OCI-LY7 (cell line): ENCODE measurements at regions not wholly inside any gene's neighbourhood (a gene's known extent, or its start where the extent isn't known, plus 50 kb on each side); places are given as distances from the start of the nearest gene placed in this dataset.

Experiments used
- BruUV-seq: library from RNA; stranded (reverse); fragments of 400-500 nt; replicated peaks from 2 replicates; lab custom pipeline; 2021; lab: Mats Ljungman, UMichigan
- CTCF ChIA-PET: fragments of 300-600 bp; sonication (Branson Sonifier 250); formaldehyde crosslinking; loops from one replicate; lab custom pipeline; 2022; ENCODE audit warnings: antibody characterized with exemption; ENCODE audit not compliant: unreplicated experiment; lab: Charles Lee
- POLR2A ChIA-PET: fragments of 300-600 bp; sonication (Branson Sonifier 250); formaldehyde crosslinking; loops from one replicate; lab custom pipeline; 2022; ENCODE audit warnings: antibody characterized with exemption; lab: Charles Lee
- DNase-seq: peaks from one replicate; pipeline ENCODE4 v3.0.0-alpha.2; 2015; ENCODE audit warnings: low spot score
- H2AFZ ChIP-seq: fragments of 200-600 bp; sonication (generic), shearing (Covaris generic); 2 replicates; pipeline ENCODE4 v1.6.1; 2014; ENCODE audit warnings: mild to moderate bottlenecking, antibody characterized with exemption, low read length, moderate library complexity
- H3K27ac ChIP-seq: fragments of 200-600 bp; sonication (generic); 2 replicates; pipeline ENCODE4 v1.5.1; 2014; ENCODE audit warnings: mixed run types, low read depth, mild to moderate bottlenecking, moderate library complexity, low read length, inconsistent platforms; ENCODE audit not compliant: poor library complexity, severe bottlenecking
- H3K36me3 ChIP-seq: fragments of 200-600 bp; sonication (generic); 2 replicates; pipeline ENCODE4 v1.6.1; 2014; ENCODE audit warnings: mild to moderate bottlenecking, antibody characterized with exemption, low read length, moderate library complexity, mixed read lengths; ENCODE audit not compliant: insufficient read depth
- H3K4me1 ChIP-seq: fragments of 200-600 bp; sonication (generic); 2 replicates; pipeline ENCODE4 v1.5.1; 2014; ENCODE audit warnings: mild to moderate bottlenecking, low read length; ENCODE audit not compliant: insufficient read depth, poor library complexity, severe bottlenecking
- H3K4me2 ChIP-seq: fragments of 200-600 bp; sonication (generic); 2 replicates; pipeline ENCODE4 v1.6.1; 2014; ENCODE audit warnings: mild to moderate bottlenecking, low read length
- H3K4me3 ChIP-seq: fragments of 200-600 bp; sonication (generic); 2 replicates; pipeline ENCODE4 v1.5.1; 2014; ENCODE audit warnings: mild to moderate bottlenecking, low read depth, low read length; ENCODE audit not compliant: poor library complexity, severe bottlenecking
- H3K79me2 ChIP-seq: fragments of 200-600 bp; sonication (generic); 2 replicates; pipeline ENCODE4 v1.6.1; 2016; ENCODE audit warnings: low read depth, mild to moderate bottlenecking, low read length, moderate library complexity, mixed read lengths; ENCODE audit not compliant: insufficient read depth
- H3K9me2 ChIP-seq: fragments of 200-600 bp; sonication (generic); 2 replicates; pipeline ENCODE4 v1.6.1; 2016; ENCODE audit warnings: mild to moderate bottlenecking, low read length, mixed read lengths; ENCODE audit not compliant: insufficient read depth
- H3K9me3 ChIP-seq: fragments of 200-600 bp; sonication (generic); 2 replicates; pipeline ENCODE4 v1.6.1; 2014; ENCODE audit warnings: mild to moderate bottlenecking, mixed run types, low read length, mixed read lengths
- H4K20me1 ChIP-seq: fragments of 200-600 bp; sonication (generic); 2 replicates; pipeline ENCODE4 v1.6.1; 2014; ENCODE audit warnings: mild to moderate bottlenecking, antibody characterized with exemption, low read length, moderate library complexity, mixed read lengths; ENCODE audit not compliant: insufficient read depth
- EZH2phosphoT487 ChIP-seq: fragments of 200-600 bp; sonication (generic); IDR thresholded peaks from 2 replicates; pipeline ENCODE4 v1.6.1; 2018; ENCODE audit warnings: low read depth, borderline replicate concordance, mild to moderate bottlenecking, mixed run types, antibody characterized with exemption, low read length, moderate library complexity, mixed read lengths
- intact Hi-C: fragments of 100-400 bp; cut with micrococcal nuclease; formaldehyde crosslinking; loops from one replicate; pipeline ENCODE4 v1.10.0; 2022; ENCODE audit not compliant: unreplicated experiment
- TF ChIP-seq, protein P1 (sequence below): fragments of 200-600 bp; sonication (generic); conservative IDR thresholded peaks from 2 replicates; pipeline ENCODE4 v1.5.1; 2014; ENCODE audit warnings: mild to moderate bottlenecking, antibody characterized with exemption, low read length, moderate library complexity, mixed read lengths

GRCh38 chr4:165806613-165807012 lies 66.4 kb upstream of the TLL1 start:
- no peaks in the 10 kb centered on the region for H4K20me1 ChIP-seq
- no peaks in the 10 kb centered on the region for H3K9me3 ChIP-seq
- POLR2A ChIA-PET, result interaction anchor here (0.6 kb wide), 1 partner anchor 16 kb away, joined by 3 read pairs; no protein-coding TSS in a partner anchor
- no peaks in the 10 kb centered on the region for H3K4me1 ChIP-seq
- intact Hi-C loops, result no loop called here
- no peaks in the 10 kb centered on the region for H3K9me2 ChIP-seq
- no peak overlapping the region for H2AFZ ChIP-seq
- no peak for DNase-seq
- H3K4me2 ChIP-seq, result no peak overlapping the region
- no peaks in the 10 kb centered on the region for H3K79me2 ChIP-seq
- H3K36me3 ChIP-seq, result no peaks in the 10 kb centered on the region
- no peak overlapping the region for H3K27ac ChIP-seq
- CTCF ChIA-PET, result no interaction called here
- no TSS peak for BruUV-seq
- H3K4me3 ChIP-seq, result no peak overlapping the region
- TF ChIP-seq, protein P1, sequence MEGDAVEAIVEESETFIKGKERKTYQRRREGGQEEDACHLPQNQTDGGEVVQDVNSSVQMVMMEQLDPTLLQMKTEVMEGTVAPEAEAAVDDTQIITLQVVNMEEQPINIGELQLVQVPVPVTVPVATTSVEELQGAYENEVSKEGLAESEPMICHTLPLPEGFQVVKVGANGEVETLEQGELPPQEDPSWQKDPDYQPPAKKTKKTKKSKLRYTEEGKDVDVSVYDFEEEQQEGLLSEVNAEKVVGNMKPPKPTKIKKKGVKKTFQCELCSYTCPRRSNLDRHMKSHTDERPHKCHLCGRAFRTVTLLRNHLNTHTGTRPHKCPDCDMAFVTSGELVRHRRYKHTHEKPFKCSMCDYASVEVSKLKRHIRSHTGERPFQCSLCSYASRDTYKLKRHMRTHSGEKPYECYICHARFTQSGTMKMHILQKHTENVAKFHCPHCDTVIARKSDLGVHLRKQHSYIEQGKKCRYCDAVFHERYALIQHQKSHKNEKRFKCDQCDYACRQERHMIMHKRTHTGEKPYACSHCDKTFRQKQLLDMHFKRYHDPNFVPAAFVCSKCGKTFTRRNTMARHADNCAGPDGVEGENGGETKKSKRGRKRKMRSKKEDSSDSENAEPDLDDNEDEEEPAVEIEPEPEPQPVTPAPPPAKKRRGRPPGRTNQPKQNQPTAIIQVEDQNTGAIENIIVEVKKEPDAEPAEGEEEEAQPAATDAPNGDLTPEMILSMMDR, result no peak
- no peak for TF ChIP-seq EZH2phosphoT487

- Histone ChIP-seq H3K9me2 (no peaks in the 10 kb centered on the region), H3K36me3 (no peaks in the 10 kb centered on the region), H3K4me1 (no peaks in the 10 kb centered on the region), H2AFZ (no peak overlapping the region), H4K20me1 (no peaks in the 10 kb centered on the region), H3K4me2 (no peak overlapping the region), H3K27ac (no peak overlapping the region), H3K79me2 (no peaks in the 10 kb centered on the region), H3K4me3 (no peak overlapping the region), H3K9me3 (no peaks in the 10 kb centered on the region)
- CTCF ChIA-PET, result no interaction called here
- intact Hi-C loops, result no loop called here
- no peak for TF ChIP-seq EZH2phosphoT487
- TF ChIP-seq, protein P1, result no peak
- no peak for DNase-seq
- BruUV-seq, result no TSS peak
- POLR2A ChIA-PET, result no interaction called here
These were observed 62.3 kb upstream of the TLL1 start for GRCh38 chr4:165810726-165811125.

- H3K9me3 ChIP-seq, result no peaks in the 10 kb centered on the region
- POLR2A ChIA-PET, result no interaction called here
- H3K9me2 ChIP-seq, result no peaks in the 10 kb centered on the region
- CTCF ChIA-PET, result no interaction called here
- intact Hi-C loops, result no loop called here
- TF ChIP-seq, protein P1, result no peak
- no peak for TF ChIP-seq EZH2phosphoT487
- H4K20me1 ChIP-seq, result no peaks in the 10 kb centered on the region
- no TSS peak for BruUV-seq
- H3K36me3 ChIP-seq, result no peaks in the 10 kb centered on the region
- H3K4me1 ChIP-seq, result no peaks in the 10 kb centered on the region
- no peak overlapping the region for H3K4me2 ChIP-seq
- no peak overlapping the region for H3K4me3 ChIP-seq
- no peaks in the 10 kb centered on the region for H3K79me2 ChIP-seq
- no peak overlapping the region for H2AFZ ChIP-seq
- DNase-seq, result no peak
- H3K27ac ChIP-seq, result no peak overlapping the region
These were observed 59.4 kb upstream of the TLL1 start for GRCh38 chr4:165813606-165814005.
